HG02840 (cell line): ENCODE measurements at regions not wholly inside any gene's neighbourhood (a gene's known extent, or its start where the extent isn't known, plus 50 kb on each side); places are given as distances from the start of the nearest gene placed in this dataset.
"Not testable (repeated sequence)": the region's sequence is repeated elsewhere in the genome, so short reads cannot be mapped to it uniquely, and the experiment has no call there.

ENCODE experiments used
- ATAC-seq: cut with Tn5 transposase; IDR thresholded peaks from one replicate; pipeline ENCODE4 v1.9.1; 2021; ENCODE audit warnings: mild to moderate bottlenecking, moderate library complexity, moderate number of reproducible peaks; ENCODE audit not compliant: unreplicated experiment, low FRiP score

- ATAC-seq = no peak
These were observed 820.5 kb downstream of the NR2F1-AS1 start for GRCh38 chr5:92760550-92760949.

- ATAC-seq = no peak
These were observed 822.5 kb downstream of the NR2F1-AS1 start for GRCh38 chr5:92758552-92758951.

GRCh38 chr5:92749943-92750342, 831.1 kb downstream of the NR2F1-AS1 start:
- ATAC-seq = no peak

GRCh38 chr5:92748072-92748676, 832.8 kb downstream of the NR2F1-AS1 start:
- ATAC-seq = no peak

- no peak for ATAC-seq
These were observed 839.1 kb downstream of the NR2F1-AS1 start for GRCh38 chr5:92741906-92742305.

GRCh38 chr5:92734211-92734940, 846.6 kb downstream of the NR2F1-AS1 start:
- ATAC-seq = no peak

- ATAC-seq = no peak
These were observed 850.5 kb downstream of the NR2F1-AS1 start for GRCh38 chr5:92730486-92730885.

- ATAC-seq = no peak
These were observed 851.9 kb downstream of the NR2F1-AS1 start for GRCh38 chr5:92729088-92729487.

- no peak for ATAC-seq
These were observed 865.0 kb downstream of the NR2F1-AS1 start for GRCh38 chr5:92715946-92716520.

- ATAC-seq = no peak
These were observed 867.2 kb downstream of the NR2F1-AS1 start for GRCh38 chr5:92713826-92714225.

- ATAC-seq = no peak
These were observed 867.7 kb downstream of the NR2F1-AS1 start for GRCh38 chr5:92713335-92713743.

GRCh38 chr5:92711956-92712355, 869.1 kb downstream of the NR2F1-AS1 start:
- no peak for ATAC-seq

GRCh38 chr5:92704590-92704989, 876.4 kb downstream of the NR2F1-AS1 start:
- ATAC-seq = no peak

- ATAC-seq = no peak
These were observed 877.0 kb downstream of the NR2F1-AS1 start for GRCh38 chr5:92703976-92704375.

GRCh38 chr5:92695123-92696003, 885.7 kb downstream of the NR2F1-AS1 start:
- ATAC-seq = no peak

GRCh38 chr5:92694067-92694466, 887.0 kb downstream of the NR2F1-AS1 start:
- no peak for ATAC-seq

- not testable (repeated sequence) for ATAC-seq
These were observed 889.1 kb downstream of the NR2F1-AS1 start for GRCh38 chr5:92691955-92692354.

- no peak for ATAC-seq
These were observed 892.9 kb downstream of the NR2F1-AS1 start for GRCh38 chr5:92687821-92688722.

- ATAC-seq = no peak
These were observed 902.4 kb downstream of the NR2F1-AS1 start for GRCh38 chr5:92678640-92679039.
